ENCODE measurements at regions not wholly inside any gene's neighbourhood (a gene's known extent, or its start where the extent isn't known, plus 50 kb on each side); places are given as distances from the start of the nearest gene placed in this dataset.

DNA sequence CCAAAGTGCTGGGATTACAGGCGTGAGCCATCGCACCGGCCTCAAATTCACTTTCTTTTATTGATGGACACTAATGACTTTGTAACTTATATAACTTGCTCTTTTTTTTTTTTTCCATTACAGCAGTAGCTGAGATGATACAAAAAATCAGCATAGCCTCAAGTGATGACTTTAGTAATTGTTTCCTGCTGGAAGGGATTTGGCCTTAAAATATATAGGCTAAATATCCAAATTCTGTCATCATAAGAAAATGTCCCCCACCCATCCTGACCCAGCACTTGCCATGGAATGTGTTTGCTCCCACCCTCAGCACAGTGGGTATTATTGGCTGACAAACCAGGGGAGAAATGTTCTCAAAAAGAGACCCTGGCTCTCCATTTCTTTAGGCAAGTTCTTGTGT, 1264.1 kb upstream of the AUTS2 start:
- no TSS peak for BruUV-seq (replicated peaks)
- CTCF ChIA-PET = no interaction called here
- no peak overlapping the region for H3K27ac ChIP-seq (ENCODE audit: low read depth, low read length, poor library complexity, severe bottlenecking)
- POLR2A ChIA-PET (ENCODE audit: low non-redundant PET) = no interaction called here
- H3K9me3 ChIP-seq (ENCODE audit: low read depth, low read length, poor library complexity, severe bottlenecking) = peaks cover 12% of the 10 kb centered on the region
- intact Hi-C loops (cut with micrococcal nuclease; ENCODE audit: unreplicated experiment) = no loop called here
- no peaks in the 10 kb centered on the region for H3K27me3 ChIP-seq (replicated peaks; ENCODE audit: insufficient read depth, low read depth, low read length, poor library complexity)
- no peak overlapping the region for H3K4me3 ChIP-seq (ENCODE audit: low read depth, low read length, poor library complexity, severe bottlenecking)
- no peak for TF ChIP-seq EZH2 (IDR thresholded peaks at IDR 0.05; ENCODE audit: borderline replicate concordance, low read depth, low read length, poor library complexity, severe bottlenecking)
- TF ChIP-seq, protein P1, sequence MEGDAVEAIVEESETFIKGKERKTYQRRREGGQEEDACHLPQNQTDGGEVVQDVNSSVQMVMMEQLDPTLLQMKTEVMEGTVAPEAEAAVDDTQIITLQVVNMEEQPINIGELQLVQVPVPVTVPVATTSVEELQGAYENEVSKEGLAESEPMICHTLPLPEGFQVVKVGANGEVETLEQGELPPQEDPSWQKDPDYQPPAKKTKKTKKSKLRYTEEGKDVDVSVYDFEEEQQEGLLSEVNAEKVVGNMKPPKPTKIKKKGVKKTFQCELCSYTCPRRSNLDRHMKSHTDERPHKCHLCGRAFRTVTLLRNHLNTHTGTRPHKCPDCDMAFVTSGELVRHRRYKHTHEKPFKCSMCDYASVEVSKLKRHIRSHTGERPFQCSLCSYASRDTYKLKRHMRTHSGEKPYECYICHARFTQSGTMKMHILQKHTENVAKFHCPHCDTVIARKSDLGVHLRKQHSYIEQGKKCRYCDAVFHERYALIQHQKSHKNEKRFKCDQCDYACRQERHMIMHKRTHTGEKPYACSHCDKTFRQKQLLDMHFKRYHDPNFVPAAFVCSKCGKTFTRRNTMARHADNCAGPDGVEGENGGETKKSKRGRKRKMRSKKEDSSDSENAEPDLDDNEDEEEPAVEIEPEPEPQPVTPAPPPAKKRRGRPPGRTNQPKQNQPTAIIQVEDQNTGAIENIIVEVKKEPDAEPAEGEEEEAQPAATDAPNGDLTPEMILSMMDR (conservative IDR thresholded peaks at IDR 0.05; ENCODE audit: low read depth, low read length) = no peak
- no peak for DNase-seq (ENCODE audit: low spot score)
- no peaks in the 10 kb centered on the region for H3K36me3 ChIP-seq (ENCODE audit: insufficient read depth, low read length, poor library complexity, severe bottlenecking)
- no peaks in the 10 kb centered on the region for H3K4me1 ChIP-seq (ENCODE audit: insufficient read depth, low read length, poor library complexity, severe bottlenecking)

DNA sequence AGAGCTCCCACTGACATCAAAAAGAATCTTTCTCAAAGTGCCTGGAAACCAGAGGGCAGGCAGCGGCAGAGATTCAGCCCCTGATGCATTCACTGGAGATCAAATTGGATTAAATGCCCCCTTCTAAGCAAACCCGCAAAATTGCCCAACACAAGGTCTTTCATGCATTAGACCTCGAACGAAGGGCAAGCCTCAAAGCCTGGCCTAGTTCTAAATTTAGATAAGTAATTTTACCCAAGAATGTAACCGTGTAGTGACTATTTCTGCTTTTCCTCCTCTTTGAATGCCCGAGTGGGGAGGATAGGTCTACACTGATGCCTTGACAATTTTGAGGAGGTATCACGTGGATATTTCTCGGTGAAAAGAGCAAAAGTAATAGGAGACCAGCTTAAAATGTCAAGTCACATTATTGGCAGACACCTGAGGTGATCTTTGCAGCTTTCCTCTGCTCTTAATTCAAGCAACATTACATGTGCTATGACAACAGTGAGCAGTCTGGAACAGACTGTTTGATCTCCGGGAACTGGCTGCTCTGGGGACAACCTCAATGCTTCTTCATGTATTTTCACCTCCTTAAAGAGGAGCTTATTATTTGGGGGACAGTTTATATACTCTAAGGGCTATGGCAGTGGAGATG, 1263.5 kb upstream of the AUTS2 start:
- POLR2A ChIA-PET (ENCODE audit: low non-redundant PET) = no interaction called here
- intact Hi-C loops (cut with micrococcal nuclease; ENCODE audit: unreplicated experiment) = no loop called here

DNA sequence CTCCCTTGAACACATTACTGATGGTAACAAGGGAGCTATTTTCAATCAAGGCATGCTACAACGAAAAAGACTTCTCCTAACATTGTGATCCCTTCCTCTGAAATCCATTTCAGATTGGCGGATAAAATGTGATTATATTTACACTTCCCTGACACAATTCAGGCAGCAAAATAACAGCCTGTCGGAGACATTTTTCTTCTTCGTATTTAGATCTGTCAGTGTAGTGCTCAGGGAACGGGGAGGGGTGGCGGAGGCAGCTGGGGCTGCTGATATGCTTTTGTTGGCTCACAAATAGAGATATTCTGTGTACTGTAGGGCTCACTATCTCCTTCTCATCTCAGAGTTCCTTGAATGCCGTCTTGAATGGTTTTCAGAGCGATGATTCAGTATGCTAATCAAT, 1261.7 kb upstream of the AUTS2 start:
- no TSS peak for BruUV-seq (replicated peaks)
- ChIA-PET POLR2A (ENCODE audit: low non-redundant PET) (no interaction called here), CTCF (no interaction called here)

More for the DNA sequence above, 1263.5 kb upstream of the AUTS2 start:
- Histone ChIP-seq H3K36me3 (ENCODE audit: insufficient read depth, low read length, poor library complexity, severe bottlenecking) (no peaks in the 10 kb centered on the region), H3K4me3 (ENCODE audit: low read depth, low read length, poor library complexity, severe bottlenecking) (no peak overlapping the region), H3K27me3 (replicated peaks; ENCODE audit: insufficient read depth, low read depth, low read length, poor library complexity) (no peaks in the 10 kb centered on the region), H3K27ac (ENCODE audit: low read depth, low read length, poor library complexity, severe bottlenecking) (no peak overlapping the region), H3K4me1 (ENCODE audit: insufficient read depth, low read length, poor library complexity, severe bottlenecking) (no peaks in the 10 kb centered on the region), H3K9me3 (ENCODE audit: low read depth, low read length, poor library complexity, severe bottlenecking) (peaks cover 12% of the 10 kb centered on the region)
- BruUV-seq (replicated peaks) = no TSS peak
- no peak for TF ChIP-seq EZH2 (IDR thresholded peaks at IDR 0.05; ENCODE audit: borderline replicate concordance, low read depth, low read length, poor library complexity, severe bottlenecking)
- TF ChIP-seq, protein P1 (conservative IDR thresholded peaks at IDR 0.05; ENCODE audit: low read depth, low read length) = no peak
- CTCF ChIA-PET = no interaction called here
- no peak for DNase-seq (ENCODE audit: low spot score)

More for the DNA sequence above, 1261.7 kb upstream of the AUTS2 start:
- no peaks in the 10 kb centered on the region for H3K4me1 ChIP-seq (ENCODE audit: insufficient read depth, low read length, poor library complexity, severe bottlenecking)
- H3K27ac ChIP-seq (ENCODE audit: low read depth, low read length, poor library complexity, severe bottlenecking) = no peak overlapping the region
- H3K27me3 ChIP-seq (replicated peaks; ENCODE audit: insufficient read depth, low read depth, low read length, poor library complexity) = no peaks in the 10 kb centered on the region
- DNase-seq (ENCODE audit: low spot score) = no peak
- no peak overlapping the region for H3K4me3 ChIP-seq (ENCODE audit: low read depth, low read length, poor library complexity, severe bottlenecking)
- TF ChIP-seq EZH2 (IDR thresholded peaks at IDR 0.05; ENCODE audit: borderline replicate concordance, low read depth, low read length, poor library complexity, severe bottlenecking) = no peak
- TF ChIP-seq, protein P1 (conservative IDR thresholded peaks at IDR 0.05; ENCODE audit: low read depth, low read length) = no peak
- H3K36me3 ChIP-seq (ENCODE audit: insufficient read depth, low read length, poor library complexity, severe bottlenecking) = no peaks in the 10 kb centered on the region
- intact Hi-C loops (cut with micrococcal nuclease; ENCODE audit: unreplicated experiment) = no loop called here
- no peaks in the 10 kb centered on the region for H3K9me3 ChIP-seq (ENCODE audit: low read depth, low read length, poor library complexity, severe bottlenecking)

Measured in A673 (cell line).